Right renal cortex interstitium (tissue), 3 donors: ENCODE measurements at regions not wholly inside any gene's neighbourhood (a gene's known extent, or its start where the extent isn't known, plus 50 kb on each side); places are given as distances from the start of the nearest gene placed in this dataset.

Experiments
- DNase-seq, 3 donors: peaks; one replicate each; pipeline ENCODE4 v3.0.0-alpha.2; 2013; ENCODE audit warnings: low read depth in 3 of 3, low spot score in 2 of 3

DNA sequence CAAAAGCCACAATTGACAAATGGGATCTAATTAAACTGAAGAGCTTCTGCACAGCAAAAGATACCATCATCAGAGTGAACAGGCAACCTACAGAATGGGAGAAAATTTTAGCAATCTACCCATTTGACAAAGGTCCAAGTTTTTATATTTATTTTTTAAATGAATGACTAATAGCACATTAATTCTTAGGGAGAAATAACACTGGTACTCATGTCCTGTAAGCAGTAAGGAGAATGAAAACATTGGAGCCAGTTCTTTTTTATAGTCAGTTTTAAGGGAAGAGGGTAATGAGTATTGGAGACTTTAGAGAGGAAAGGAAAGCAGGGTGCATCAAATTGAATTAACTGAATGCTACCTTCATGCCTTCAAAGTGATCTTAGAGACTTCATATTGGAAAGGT is 404.7 kb upstream of the TGFBR2 start:
- DNase-seq: no peak

- no peak for DNase-seq
Measured at GRCh38 chr3:30203301-30203700, 403.1 kb upstream of the TGFBR2 start.

DNA sequence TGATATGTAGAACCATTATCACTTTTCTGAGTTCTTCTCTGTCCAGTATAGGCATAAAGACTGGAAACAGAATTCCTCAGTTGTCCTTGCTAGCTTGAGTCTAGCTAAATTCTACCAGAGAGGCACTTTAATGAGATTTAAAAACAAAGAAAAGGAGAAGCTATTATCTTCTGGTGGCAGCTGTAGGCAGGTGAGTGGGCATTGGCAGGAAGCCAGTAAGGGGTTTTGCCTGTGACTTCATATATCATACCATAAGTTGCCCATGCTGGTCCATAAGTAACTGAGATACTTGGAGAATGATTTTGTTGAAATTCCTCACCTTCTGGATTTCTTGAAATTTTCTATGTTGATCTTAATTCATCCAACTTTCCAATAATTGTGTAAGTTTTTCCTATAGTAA is 402.3 kb upstream of the TGFBR2 start:
- DNase-seq: no peak

GRCh38 chr3:30206051-30206450 is 400.4 kb upstream of the TGFBR2 start:
- no peak for DNase-seq

DNA sequence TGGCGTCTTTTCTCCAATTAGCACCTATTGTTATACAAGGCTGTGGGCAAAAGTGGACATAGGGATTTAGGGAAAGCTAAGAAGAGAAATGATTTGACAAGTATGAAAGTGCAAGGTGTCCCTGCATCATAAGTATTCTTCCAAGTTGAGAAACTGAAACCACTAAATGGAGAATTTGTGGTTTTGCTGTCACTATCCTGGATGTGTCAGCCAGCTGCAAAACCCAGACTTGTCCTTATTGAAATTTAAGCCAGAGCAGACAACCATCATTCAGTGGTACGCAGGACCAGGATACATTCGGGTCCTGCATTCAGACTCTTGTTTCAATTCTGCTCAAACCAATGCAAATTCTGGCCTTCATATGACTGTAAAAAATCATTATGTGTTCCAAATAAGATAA is 384.8 kb upstream of the TGFBR2 start:
- DNase-seq: no peak

- DNase-seq: no peak
Measured at GRCh38 chr3:30222441-30222840, 384.0 kb upstream of the TGFBR2 start.

DNA sequence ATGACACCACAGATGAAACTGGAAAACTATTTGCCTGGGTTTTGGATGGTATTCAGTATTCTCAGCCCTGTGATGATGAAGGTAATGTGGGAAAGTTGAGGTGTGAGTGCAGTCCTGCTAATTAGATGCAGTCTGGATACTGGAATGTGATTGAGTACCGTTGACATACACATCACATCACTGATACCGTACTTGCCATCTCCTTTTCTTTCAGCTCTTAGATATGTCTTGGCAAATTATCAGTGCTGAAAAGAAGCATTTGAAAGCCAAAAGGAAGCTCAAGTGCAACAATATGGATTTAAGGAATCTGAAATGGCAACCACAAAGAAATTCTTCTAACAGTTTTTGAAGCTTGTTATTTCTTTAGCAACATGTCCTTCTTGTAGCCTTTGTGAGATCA is 381.4 kb upstream of the TGFBR2 start:
- DNase-seq: no peak

- no peak for DNase-seq
Measured at GRCh38 chr3:30226601-30227151, 379.7 kb upstream of the TGFBR2 start.

DNA sequence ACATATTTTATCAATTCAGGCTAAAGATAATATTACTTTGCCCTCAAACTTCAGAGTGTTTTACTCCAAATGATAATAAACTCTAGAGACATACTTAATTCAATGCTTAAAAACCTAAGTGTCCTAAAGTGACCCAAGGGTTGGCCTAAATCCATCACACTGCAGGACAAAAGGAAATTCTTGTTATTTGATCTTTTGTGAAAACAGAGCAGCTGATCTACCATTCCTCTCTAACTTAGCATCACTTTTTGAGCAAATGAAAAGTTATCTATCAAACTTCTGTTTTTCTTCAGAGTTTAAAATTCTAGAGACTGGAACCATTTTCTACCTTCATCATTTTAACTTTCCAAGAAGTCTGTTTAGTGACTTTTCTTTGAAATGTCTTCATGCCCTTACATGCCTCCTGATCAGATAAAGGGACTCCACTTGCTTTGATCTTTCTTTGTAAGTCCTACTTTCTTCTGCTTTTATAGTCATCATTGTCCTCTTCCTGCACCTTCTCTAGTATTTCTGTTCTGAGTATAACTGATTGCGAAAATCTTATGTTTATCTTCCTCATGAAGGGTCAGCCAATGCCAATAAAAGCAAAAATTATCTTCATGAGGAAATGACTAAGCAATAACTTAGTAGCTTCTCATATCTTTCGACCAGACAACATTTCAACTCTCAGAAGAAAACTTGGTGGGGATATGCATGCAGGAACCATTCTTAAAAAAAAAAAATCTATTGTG is 378.7 kb upstream of the TGFBR2 start:
- no peak for DNase-seq

DNA sequence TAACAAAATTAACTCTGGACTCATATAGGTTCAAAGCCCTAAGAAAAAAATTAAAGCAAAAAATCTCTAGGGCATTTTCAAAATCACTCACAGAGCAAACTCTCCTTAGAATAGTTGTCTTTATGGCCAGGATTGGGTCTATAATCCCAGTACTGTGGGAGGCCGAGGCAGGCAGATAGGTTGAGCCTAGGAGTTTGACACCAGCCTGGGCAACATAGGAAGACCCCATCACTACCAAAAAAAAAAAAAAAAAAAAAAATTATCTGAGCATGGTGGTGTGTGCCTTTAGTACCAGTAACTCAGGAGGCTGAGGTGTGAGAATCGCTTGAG is 378.1 kb upstream of the TGFBR2 start:
- no peak for DNase-seq

DNA sequence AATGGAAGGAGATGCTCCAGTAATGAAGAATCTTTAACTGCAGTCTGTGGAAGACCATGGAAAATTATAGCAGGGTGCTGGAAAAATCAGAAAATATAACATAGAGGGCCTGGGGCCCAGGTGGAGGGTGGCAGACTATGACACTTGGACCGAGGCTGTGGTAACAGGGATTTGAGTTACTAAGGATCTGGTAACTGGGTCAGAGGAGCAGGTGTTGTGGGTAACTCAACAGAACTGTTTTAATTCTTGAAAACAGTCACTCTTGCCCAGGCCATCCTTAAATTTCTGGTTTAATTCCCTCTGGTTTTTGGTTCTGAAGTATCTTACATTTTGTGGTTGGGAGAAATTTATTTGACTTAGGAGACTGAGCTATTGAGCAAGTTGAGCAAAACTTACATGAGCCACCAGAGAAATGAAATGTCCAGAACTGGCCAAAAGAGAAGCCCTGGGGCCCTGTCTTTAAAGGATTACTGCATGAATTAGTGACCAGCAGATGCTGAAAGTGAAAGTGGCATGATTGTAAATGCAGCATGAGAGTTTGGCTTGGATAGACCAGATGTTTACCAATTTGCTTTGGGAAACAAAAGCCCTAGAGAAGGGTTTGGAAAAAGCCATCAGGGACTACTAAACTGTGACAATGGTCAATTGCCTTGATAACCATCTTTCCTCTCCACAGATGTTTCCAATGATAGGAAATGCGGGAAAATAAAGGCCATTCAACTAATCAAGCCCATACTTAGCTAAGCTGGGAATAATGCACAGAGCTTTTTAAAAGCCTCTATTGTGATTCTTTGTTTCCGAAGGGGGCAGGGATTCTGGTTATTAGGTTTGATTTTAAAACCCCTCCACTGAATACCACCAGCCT is 374.9 kb upstream of the TGFBR2 start:
- DNase-seq: no peak

- DNase-seq: no peak
Measured at GRCh38 chr3:30232142-30232541, 374.3 kb upstream of the TGFBR2 start.

DNA sequence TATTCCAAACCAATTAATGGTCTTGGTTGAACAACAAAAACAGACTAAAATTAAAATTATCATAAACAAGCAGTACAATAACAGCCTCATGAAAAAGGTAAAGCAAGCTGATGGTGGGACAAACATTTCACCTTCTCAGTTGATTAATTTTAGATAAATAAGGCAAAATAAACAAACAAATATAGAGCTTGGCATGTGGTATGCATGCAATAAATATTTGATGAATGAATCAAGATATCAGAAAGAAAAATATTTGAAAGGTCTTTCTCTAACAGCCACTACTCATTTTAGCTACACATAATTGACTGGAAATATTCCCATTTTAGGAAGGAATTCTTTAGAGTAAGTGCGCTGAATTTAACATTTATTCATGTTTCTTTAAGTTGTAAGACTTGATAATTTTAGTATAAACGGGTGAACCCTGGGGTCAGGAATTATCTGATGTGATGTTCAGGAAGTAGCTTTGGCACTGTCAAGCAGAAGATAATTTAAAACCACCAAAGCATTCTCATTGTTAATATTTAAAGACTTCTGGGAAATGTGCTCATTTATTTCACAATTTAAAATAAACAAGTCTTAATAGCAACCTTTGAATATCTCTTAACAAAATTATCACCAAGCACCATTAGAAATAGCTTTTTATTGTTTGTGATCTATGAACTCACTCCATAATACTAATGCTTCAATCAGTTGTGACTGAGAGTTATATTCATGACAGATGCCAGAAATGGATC is 372.3 kb upstream of the TGFBR2 start:
- no peak for DNase-seq

GRCh38 chr3:30236011-30236410 is 370.4 kb upstream of the TGFBR2 start:
- no peak for DNase-seq

DNA sequence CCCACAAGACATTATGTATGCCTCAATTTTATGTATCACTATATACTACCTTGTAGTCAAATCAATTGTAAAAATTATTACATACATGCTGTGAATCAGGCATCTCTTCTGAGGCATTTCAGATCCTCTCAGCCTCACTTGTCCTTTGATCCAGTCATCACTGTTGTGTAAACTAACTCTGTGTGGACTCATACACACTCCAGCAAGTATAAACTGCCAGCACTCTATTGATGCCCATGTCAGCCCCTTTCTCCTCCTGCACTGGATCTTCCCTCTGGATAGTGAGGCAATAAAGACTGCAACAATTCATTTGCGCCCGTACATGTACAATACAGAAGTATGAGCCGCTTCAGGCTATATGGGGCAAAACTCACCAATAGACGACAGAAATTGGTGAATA is 364.7 kb upstream of the TGFBR2 start:
- DNase-seq: no peak

DNA sequence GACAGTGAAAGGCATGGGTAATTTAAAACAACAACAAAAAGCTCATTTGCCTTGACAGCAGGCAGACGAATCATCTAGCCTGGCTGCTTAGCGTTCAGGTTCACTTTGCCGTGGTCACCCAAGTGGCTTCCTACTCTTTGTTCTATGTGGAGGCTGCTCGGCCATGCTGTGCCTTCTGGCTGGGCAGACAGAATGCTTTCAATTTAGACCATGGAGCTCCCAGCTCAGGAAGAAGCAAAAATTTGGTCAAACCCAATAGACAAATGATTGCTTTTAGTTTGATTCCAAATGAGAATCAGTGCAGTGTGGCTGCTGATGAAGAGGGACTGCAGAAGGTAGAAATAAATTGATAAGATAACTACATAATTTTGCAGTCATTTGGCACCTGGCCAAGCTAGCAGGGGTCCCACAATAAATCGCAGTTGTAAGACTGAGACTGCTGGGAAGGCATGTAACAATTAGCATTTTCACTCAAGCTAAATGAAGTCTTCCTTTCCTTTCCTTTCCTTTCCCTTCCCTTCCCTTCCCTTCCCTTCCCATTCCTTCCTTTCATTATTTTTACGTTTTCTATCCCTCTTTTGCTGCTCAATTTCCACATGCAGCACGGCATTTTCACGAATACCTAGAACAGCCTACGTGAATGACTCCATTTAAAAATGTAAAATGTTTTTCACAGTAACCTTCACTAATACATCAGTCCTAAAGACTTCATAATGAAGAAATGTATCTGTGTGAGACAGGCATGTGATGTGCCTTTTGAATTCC is 360.4 kb upstream of the TGFBR2 start:
- DNase-seq: no peak

- DNase-seq: no peak
Measured at GRCh38 chr3:30248423-30248822, 358.0 kb upstream of the TGFBR2 start.

DNA sequence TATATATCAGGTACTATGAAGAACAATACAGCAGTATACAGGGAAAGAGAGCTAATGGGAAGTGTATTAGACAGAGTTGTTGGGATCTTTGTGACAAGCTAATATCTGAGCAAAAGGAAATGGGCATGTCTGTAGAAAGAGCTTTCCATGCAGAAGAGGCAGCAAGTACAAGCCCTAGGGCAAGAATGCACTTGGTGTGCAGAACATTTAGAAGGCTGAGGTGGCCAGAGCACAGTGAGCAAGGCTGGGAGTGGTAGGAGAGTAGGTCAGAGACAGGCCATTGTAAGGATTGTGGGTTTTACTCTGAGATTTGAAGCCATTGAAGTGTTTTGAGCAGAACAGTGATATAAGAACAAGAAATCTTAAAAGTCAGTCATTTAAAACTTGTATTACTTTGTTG is 353.9 kb upstream of the TGFBR2 start:
- no peak for DNase-seq

DNA sequence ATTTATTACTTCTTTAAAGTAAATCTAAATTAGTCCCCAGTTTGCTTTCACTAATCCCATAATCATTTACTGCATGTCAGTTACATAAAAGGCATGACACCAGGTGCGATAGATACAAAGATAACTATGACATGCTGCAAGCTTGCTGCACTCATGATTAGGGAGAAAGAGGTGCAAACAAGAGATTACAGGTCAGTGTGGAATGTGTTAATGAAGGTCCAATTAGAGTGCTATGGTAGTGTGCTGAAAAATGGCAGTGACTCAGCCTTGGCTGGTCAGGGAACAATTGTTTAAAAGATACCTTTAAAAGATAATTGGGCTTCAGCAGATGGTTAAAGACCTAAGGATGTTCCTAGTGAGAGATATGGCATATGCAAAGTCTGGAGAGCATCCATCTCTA is 352.6 kb upstream of the TGFBR2 start:
- no peak for DNase-seq

DNA sequence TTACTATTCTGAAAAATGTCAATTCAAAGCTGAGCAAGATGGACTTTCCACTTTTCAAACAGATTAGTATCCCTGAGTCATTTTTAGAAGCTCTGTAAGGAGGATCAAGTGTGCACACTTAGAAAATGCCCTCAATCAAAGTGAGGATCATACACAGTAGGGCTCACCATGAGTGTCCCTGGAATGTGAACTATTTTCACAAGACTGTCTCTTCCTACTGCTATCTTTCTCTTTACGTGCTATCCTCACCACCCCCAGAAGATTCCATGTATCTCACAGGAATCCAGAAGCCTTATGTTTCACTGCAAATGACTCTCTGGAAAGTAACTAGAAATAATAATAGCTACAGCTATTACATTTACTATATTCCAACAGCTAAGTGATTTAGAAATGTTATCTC is 349.9 kb upstream of the TGFBR2 start:
- no peak for DNase-seq
